Fibroblast of the aortic adventitia (primary cell): ENCODE measurements at regions not wholly inside any gene's neighbourhood (a gene's known extent, or its start where the extent isn't known, plus 50 kb on each side); places are given as distances from the start of the nearest gene placed in this dataset.

Experiments used
- DNase-seq: peaks from one replicate; pipeline ENCODE4 v3.0.0-alpha.2; 2010; ENCODE audit warnings: low read depth
- H3K4me3 ChIP-seq: 2 replicates; pipeline ENCODE4 v1.5.1; 2011; ENCODE audit warnings: low read depth, mild to moderate bottlenecking, control low read depth, low read length, moderate library complexity
- TF ChIP-seq, protein P1 (sequence below): IDR thresholded peaks from 2 replicates; pipeline ENCODE4 v1.5.1; 2011; ENCODE audit warnings: mild to moderate bottlenecking, low read length, control low read depth, inconsistent platforms; ENCODE audit not compliant: insufficient read depth

DNA sequence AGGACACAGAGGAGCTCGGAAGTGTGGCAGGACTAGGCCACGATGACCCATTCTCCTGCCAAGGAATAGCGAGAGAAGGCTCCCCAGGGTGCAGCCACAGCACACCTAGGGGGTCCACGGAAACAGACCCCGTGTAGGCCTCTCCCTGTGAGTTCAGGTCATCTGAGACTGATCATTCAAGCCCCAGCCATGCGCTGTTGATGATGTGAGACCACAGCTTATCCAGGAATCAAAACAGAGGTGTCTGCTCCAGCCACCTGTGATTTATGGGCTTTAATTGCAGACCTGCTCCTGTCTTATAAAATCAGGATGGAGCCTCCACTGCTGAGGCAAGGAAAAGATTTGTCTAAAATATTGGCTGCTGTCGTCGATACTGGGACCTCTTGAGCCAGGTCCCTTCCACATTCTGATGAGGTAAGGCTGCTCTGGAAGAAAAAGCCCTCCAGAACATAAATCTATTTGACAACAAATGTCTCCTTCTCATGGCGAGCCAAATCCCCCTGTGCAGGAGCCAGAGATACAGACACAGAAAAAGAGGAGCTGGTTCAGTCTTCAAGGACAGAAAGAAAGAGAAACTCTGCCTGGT lies 186.7 kb downstream of the TJP1 start:
- no peak overlapping the region for H3K4me3 ChIP-seq
- DNase-seq, result no peak
- TF ChIP-seq, protein P1, sequence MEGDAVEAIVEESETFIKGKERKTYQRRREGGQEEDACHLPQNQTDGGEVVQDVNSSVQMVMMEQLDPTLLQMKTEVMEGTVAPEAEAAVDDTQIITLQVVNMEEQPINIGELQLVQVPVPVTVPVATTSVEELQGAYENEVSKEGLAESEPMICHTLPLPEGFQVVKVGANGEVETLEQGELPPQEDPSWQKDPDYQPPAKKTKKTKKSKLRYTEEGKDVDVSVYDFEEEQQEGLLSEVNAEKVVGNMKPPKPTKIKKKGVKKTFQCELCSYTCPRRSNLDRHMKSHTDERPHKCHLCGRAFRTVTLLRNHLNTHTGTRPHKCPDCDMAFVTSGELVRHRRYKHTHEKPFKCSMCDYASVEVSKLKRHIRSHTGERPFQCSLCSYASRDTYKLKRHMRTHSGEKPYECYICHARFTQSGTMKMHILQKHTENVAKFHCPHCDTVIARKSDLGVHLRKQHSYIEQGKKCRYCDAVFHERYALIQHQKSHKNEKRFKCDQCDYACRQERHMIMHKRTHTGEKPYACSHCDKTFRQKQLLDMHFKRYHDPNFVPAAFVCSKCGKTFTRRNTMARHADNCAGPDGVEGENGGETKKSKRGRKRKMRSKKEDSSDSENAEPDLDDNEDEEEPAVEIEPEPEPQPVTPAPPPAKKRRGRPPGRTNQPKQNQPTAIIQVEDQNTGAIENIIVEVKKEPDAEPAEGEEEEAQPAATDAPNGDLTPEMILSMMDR, result no peak

DNA sequence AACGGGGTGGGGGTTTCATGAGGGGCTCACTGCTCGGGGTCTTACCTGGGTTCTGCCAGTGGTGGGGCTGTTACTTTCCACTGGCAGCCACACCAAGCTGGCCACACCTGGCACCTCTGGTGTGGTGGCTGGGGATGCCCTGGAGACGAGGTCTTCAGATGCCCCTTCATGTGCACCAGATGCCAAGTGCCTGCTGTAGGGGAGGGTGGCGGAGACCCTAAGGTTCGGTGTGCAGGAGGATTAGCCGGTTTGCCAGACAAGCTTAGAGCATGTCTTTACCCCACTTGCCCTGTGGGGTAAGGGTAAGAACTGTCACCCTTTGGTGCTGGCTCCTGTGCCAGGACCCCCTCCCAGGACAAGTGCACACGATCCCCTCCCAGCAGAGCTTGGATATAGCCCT lies 188.3 kb downstream of the TJP1 start:
- no peak overlapping the region for H3K4me3 ChIP-seq
- DNase-seq, result no peak
- TF ChIP-seq, protein P1, result no peak

DNA sequence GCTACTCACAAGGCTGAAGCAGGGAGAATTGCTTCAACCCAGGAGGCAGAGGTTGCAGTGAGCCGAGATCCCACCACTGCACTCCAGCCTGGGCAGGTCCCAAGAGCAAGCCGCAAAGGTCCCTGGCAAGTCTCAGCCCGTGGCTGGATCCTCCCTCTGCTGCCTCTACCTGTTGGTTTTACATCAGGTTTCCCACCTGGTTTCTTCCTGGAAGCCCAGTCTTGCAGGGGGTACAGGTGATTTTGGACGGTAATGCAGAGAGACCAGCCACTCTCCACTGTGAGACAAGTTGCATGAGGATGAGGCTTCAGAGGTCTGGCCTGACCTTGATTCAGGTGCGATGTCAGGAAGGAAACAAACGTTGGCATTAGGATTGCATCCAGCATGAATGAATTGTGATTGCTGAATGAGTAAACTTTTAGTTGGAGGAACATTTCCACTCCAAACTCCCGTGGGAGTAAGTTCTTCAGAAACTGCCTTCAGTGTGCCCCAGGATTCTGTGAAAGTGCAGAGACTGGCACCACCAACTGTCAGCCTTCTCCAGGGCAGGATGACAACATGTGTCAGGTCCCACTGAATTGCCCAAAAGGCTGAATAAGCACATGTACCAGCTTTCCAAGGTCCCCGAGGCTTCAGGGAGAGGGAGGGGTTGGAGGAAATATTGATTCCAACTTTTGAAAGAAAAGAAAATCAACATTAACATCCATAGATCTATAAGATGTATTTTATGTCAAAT lies 189.4 kb downstream of the TJP1 start:
- no peak overlapping the region for H3K4me3 ChIP-seq
- TF ChIP-seq, protein P1, result no peak
- no peak for DNase-seq

DNA sequence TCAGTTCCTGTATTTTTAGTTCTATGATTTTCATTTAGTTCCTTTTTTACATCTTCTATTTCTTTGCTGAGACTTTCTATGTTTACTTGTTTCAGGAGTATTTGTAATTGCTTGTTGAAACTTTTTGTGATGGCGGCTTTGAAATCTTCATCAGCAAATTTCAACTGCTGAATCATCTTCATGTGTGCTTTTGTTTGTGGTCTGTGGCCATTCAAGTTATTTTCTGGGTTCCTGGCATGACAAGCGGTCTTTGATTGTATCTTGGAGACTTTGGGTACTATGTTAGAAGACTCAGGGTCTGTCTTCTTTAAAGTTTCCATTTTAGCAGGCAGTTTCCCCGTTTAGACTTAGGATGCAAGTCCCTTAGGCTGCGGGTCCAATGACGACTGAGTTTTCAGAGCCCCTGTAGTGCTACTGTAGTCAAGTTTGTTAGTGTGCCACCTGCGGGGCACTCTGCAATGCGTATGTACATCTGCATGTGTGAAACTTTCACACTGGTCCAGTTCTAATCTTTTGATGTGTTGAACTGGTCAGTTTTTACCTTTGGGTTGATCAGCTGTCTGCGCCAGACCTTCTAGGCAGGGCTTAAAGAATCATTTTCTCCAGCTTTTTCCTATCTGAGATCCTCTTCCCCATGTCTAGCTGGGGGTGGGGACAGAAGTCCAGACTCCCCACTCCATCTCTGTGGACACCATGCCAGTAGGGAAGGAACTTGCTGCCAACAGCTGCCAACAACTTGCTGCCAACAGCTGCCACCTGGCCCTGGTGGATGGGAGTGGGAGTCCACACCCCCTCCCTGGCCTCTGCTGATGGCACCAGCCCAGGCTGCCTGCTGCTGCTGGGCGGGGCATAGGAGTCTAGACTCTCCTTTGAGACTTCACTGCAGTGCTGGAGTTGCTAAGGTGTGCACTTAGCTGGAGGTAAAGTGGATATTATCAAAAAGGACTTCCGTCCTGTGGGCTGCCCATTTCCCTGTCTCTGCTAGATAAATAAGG lies 190.9 kb downstream of the TJP1 start:
- TF ChIP-seq, protein P1, result no peak
- DNase-seq, result no peak
- H3K4me3 ChIP-seq, result no peak overlapping the region

DNA sequence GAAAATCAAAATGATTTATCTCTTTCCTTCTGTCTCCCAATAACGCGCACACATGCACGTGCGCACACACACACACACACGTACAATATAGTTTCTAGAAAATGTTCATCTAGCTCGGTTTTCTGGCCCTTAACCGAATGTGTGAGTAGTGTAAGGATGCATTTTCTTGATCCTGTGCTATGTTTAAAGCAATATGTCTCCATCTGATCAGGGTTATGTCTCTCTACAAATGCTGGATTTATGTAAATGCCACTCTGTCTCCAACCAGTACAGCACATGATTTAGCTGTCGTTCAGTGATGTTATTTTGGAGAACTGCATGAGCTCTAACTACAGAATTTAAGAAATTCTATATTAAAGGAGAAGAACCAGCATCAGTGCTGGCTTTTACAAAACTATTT lies 198.0 kb downstream of the TJP1 start:
- no peak for DNase-seq
- H3K4me3 ChIP-seq, result no peak overlapping the region
- TF ChIP-seq, protein P1, result no peak

DNA sequence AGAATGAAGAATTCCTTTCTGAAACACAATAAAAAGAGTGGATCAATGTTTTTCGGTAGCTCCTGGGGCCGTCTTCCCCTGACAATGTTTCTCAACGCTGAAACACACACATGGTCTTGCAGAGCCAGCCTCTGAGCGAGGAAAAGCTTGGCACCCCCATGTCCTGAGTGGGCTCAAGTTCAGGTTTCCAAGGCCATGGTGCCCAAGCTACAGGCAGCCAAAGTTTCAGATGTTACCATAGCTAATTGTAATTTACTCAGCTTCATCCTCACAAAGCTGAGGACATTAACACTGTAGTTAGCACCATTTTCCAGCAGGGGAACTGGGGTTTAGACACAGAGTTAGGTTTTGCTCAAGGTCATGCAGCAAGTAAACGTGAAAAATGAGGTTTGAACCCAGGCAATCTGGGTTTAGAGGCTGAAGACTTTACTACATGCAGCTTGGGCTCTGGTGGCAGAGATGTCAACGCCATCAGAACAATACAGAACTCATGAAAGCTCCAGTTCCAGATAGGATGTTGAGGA lies 199.1 kb downstream of the TJP1 start:
- no peak for DNase-seq
- H3K4me3 ChIP-seq, result no peak overlapping the region
- TF ChIP-seq, protein P1, result no peak
